MM.1S (cell line): ENCODE measurements at regions not wholly inside any gene's neighbourhood (a gene's known extent, or its start where the extent isn't known, plus 50 kb on each side); places are given as distances from the start of the nearest gene placed in this dataset.
A peak's percentile ranks its signal among the peaks of the same experiment; 100 is the strongest.

ENCODE experiments used
- DNase-seq: peaks from one replicate; pipeline ENCODE4 v3.0.0-alpha.2; 2015
- H2AFZ ChIP-seq: fragments of 300-600 bp; sonication (generic); 2 replicates; pipeline ENCODE4 v1.6.0; 2016; ENCODE audit warnings: antibody characterized with exemption, low read length
- H3F3A ChIP-seq: fragments of 300-600 bp; sonication (generic); 2 replicates; pipeline ENCODE4 v1.6.1; 2016; ENCODE audit warnings: mild to moderate bottlenecking, antibody characterized with exemption, low read length, moderate library complexity, mixed read lengths; ENCODE audit not compliant: insufficient read depth
- H3K27ac ChIP-seq: fragments of 300-600 bp; sonication (generic); 2 replicates; pipeline ENCODE4 v1.5.1; 2016; ENCODE audit warnings: mild to moderate bottlenecking, low read length
- H3K27me3 ChIP-seq: fragments of 300-600 bp; sonication (generic); replicated peaks from 2 replicates; pipeline ENCODE4 v1.6.0; 2016; ENCODE audit warnings: low read length; ENCODE audit not compliant: insufficient read depth
- H3K36me3 ChIP-seq: fragments of 300-600 bp; sonication (generic); replicated peaks from 2 replicates; pipeline ENCODE4 v1.6.1; 2016; ENCODE audit warnings: mild to moderate bottlenecking, low read length, mixed read lengths; ENCODE audit not compliant: insufficient read depth
- H3K4me1 ChIP-seq: fragments of 300-600 bp; sonication (generic); 2 replicates; pipeline ENCODE4 v1.6.1; 2016; ENCODE audit warnings: low read length, mixed read lengths
- H3K4me2 ChIP-seq: fragments of 300-600 bp; sonication (generic); 2 replicates; pipeline ENCODE4 v1.6.0; 2016; ENCODE audit warnings: low read depth, low read length
- H3K4me3 ChIP-seq: fragments of 300-600 bp; sonication (generic); 2 replicates; pipeline ENCODE4 v1.5.1; 2016; ENCODE audit warnings: low read length, mixed read lengths
- H3K79me2 ChIP-seq: fragments of 300-600 bp; sonication (generic); 2 replicates; pipeline ENCODE4 v1.6.1; 2016; ENCODE audit warnings: mixed run types, low read length, mixed read lengths
- H3K9ac ChIP-seq: fragments of 300-600 bp; sonication (generic); 2 replicates; pipeline ENCODE4 v1.6.1; 2016; ENCODE audit warnings: low read length, mixed read lengths
- H3K9me2 ChIP-seq: fragments of 300-600 bp; sonication (generic); replicated peaks from 2 replicates; pipeline ENCODE4 v1.6.1; 2016; ENCODE audit warnings: mild to moderate bottlenecking, low read length, mixed read lengths; ENCODE audit not compliant: insufficient read depth
- H3K9me3 ChIP-seq: fragments of 300-600 bp; sonication (generic); replicated peaks from 2 replicates; pipeline ENCODE4 v1.6.1; 2016; ENCODE audit warnings: mild to moderate bottlenecking, low read length, mixed read lengths; ENCODE audit not compliant: insufficient read depth
- H4K20me1 ChIP-seq: fragments of 300-600 bp; sonication (generic); 2 replicates; pipeline ENCODE4 v1.6.1; 2016; ENCODE audit warnings: mild to moderate bottlenecking, low read length, moderate library complexity, mixed read lengths; ENCODE audit not compliant: insufficient read depth
- EZH2 ChIP-seq: fragments of 300-600 bp; sonication (generic); optimal IDR thresholded peaks from 2 replicates; pipeline ENCODE3; 2017; ENCODE audit warnings: low read depth, mild to moderate bottlenecking, antibody characterized with exemption, low read length, mixed read lengths
- EZH2phosphoT487 ChIP-seq: fragments of 300-600 bp; sonication (generic); IDR thresholded peaks from 2 replicates; pipeline ENCODE4 v1.6.1; 2018; ENCODE audit warnings: antibody characterized with exemption, low read length
- TF ChIP-seq, protein P1 (sequence below): fragments of 300-600 bp; sonication (generic); IDR thresholded peaks from 2 replicates; pipeline ENCODE4 v1.5.1; 2016; ENCODE audit warnings: antibody characterized with exemption, low read length, mixed read lengths

DNA sequence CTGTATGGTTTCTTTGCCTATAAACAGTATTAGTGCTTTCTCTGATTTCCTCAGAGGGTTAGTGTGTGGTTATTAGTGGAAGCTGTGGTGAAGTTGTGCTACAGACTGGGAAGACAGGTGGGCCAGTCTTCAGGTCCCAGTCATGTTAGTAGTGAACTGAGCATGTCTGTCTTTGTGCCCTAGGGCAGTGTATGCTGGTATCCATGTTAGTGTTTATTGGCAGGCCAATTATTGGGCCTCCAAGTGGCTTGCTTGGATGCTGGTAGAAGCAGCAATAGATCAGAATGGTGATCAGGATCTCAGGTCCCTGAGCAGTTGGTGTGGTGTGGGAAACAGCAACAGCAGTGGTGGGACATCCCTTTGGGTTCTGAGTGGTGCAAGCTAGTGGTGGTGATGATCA lies 137.6 kb downstream of the OTOR start:
- Histone ChIP-seq H3K4me1 (no peaks in the 10 kb centered on the region), H4K20me1 (no peaks in the 10 kb centered on the region)

DNA sequence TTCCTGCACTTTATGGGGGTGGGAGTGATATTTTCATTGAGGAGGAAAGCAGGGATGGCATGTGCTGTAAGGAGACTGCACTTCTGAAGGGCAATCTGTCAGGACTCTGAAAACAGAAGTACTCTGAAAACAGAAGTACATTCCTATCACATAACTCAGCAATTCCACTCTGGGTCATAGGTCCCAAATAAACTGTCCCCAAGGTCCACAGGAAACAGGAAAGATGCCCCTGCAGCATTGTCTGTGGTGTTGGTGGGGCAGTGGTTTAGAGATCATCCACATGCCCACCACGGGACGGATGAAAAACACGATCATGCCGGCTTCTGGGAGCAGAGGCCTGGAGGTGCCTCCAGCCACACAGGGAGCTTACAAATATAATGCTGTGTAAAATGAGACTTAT lies 150.3 kb downstream of the OTOR start:
- Histone ChIP-seq H3K27ac (no peak overlapping the region), H3F3A (no peaks in the 10 kb centered on the region), H4K20me1 (no peaks in the 10 kb centered on the region), H2AFZ (no peak overlapping the region), H3K36me3 (no peaks in the 10 kb centered on the region), H3K4me3 (no peak overlapping the region), H3K79me2 (no peaks in the 10 kb centered on the region), H3K4me1 (no peaks in the 10 kb centered on the region), H3K9me2 (no peaks in the 10 kb centered on the region), H3K27me3 (no peaks in the 10 kb centered on the region), H3K4me2 (no peak overlapping the region), H3K9ac (no peak overlapping the region), H3K9me3 (no peaks in the 10 kb centered on the region)
- DNase-seq = no peak
- no peak for TF ChIP-seq EZH2
- TF ChIP-seq, protein P1, sequence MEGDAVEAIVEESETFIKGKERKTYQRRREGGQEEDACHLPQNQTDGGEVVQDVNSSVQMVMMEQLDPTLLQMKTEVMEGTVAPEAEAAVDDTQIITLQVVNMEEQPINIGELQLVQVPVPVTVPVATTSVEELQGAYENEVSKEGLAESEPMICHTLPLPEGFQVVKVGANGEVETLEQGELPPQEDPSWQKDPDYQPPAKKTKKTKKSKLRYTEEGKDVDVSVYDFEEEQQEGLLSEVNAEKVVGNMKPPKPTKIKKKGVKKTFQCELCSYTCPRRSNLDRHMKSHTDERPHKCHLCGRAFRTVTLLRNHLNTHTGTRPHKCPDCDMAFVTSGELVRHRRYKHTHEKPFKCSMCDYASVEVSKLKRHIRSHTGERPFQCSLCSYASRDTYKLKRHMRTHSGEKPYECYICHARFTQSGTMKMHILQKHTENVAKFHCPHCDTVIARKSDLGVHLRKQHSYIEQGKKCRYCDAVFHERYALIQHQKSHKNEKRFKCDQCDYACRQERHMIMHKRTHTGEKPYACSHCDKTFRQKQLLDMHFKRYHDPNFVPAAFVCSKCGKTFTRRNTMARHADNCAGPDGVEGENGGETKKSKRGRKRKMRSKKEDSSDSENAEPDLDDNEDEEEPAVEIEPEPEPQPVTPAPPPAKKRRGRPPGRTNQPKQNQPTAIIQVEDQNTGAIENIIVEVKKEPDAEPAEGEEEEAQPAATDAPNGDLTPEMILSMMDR = no peak
- TF ChIP-seq EZH2phosphoT487 = no peak

More for the DNA sequence above, 137.6 kb downstream of the OTOR start:
- Histone ChIP-seq H3K79me2 (no peaks in the 10 kb centered on the region), H2AFZ (no peak overlapping the region), H3K36me3 (no peaks in the 10 kb centered on the region), H3K4me3 (no peak overlapping the region), H3K9me2 (no peaks in the 10 kb centered on the region), H3K9ac (no peak overlapping the region), H3K27ac (no peak overlapping the region), H3K9me3 (no peaks in the 10 kb centered on the region), H3K27me3 (no peaks in the 10 kb centered on the region), H3F3A (no peaks in the 10 kb centered on the region), H3K4me2 (no peak overlapping the region)
- TF ChIP-seq, protein P1 = no peak
- TF ChIP-seq EZH2phosphoT487 (no peak), EZH2 (no peak)
- DNase-seq = no peak

DNA sequence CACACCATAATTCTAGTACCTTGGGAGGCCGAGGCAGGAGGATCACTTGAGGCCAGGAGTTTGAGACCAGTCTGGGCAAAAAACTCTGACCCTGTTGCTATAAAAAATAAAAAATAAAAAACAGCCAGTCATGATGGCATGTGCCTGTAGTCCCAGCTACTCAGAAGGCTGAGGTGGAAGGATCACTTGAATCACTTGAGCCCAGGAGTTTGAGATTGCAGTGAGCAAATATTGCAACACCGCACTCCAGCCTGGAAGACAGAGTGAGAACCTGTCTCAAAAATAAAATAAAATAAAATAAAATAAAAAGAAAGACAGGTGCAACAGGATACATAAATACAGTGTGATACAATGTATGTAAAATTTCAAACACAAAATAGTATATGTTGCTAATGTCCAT lies 154.5 kb downstream of the OTOR start:
- Histone ChIP-seq H3K4me2 (no peak overlapping the region), H3K27me3 (no peaks in the 10 kb centered on the region), H3F3A (no peaks in the 10 kb centered on the region), H3K79me2 (no peaks in the 10 kb centered on the region), H3K9ac (no peak overlapping the region), H4K20me1 (no peaks in the 10 kb centered on the region), H3K36me3 (no peaks in the 10 kb centered on the region), H3K9me2 (no peaks in the 10 kb centered on the region), H3K27ac (no peak overlapping the region), H3K4me3 (no peak overlapping the region), H2AFZ (no peak overlapping the region), H3K4me1 (no peaks in the 10 kb centered on the region), H3K9me3 (no peaks in the 10 kb centered on the region)
- DNase-seq = no peak
- TF ChIP-seq, protein P1 = no peak
- no peak for TF ChIP-seq EZH2
- no peak for TF ChIP-seq EZH2phosphoT487

DNA sequence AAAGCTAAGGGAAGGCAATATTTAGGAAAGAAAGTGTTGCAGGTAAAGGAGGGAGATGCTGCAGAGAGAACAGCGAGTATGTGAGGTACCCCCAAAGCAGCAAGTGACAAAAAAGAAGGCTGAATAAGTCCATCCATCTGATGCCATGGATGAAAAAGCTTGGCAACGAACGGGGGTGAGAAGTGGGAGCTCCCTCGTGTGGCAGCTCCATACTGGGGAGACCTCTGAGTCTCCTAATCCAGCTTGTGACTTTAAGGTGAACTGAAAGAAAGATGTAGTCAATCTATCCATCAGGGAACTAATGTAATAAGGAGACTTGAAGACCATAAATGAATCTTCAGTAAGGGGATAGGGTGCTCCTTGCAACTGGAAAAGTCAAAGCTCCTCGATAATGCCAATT lies 156.6 kb downstream of the OTOR start:
- Histone ChIP-seq H3K4me2 (no peak overlapping the region), H3K9ac (no peak overlapping the region), H3K27me3 (no peaks in the 10 kb centered on the region), H3K4me3 (no peak overlapping the region), H3F3A (no peaks in the 10 kb centered on the region), H2AFZ (0 out of 2 replicates have a peak overlapping the region, but pooled peaks have one; percentile 15), H3K9me2 (no peaks in the 10 kb centered on the region), H4K20me1 (no peaks in the 10 kb centered on the region), H3K36me3 (no peaks in the 10 kb centered on the region), H3K79me2 (no peaks in the 10 kb centered on the region), H3K9me3 (no peaks in the 10 kb centered on the region), H3K4me1 (no peaks in the 10 kb centered on the region), H3K27ac (no peak overlapping the region)
- TF ChIP-seq, protein P1 = no peak
- no peak for TF ChIP-seq EZH2phosphoT487
- no peak for TF ChIP-seq EZH2
- DNase-seq = no peak
